M059J (cell line): ENCODE measurements at regions not wholly inside any gene's neighbourhood (a gene's known extent, or its start where the extent isn't known, plus 50 kb on each side); places are given as distances from the start of the nearest gene placed in this dataset.
"Not testable (repeated sequence)": the region's sequence is repeated elsewhere in the genome, so short reads cannot be mapped to it uniquely, and the experiment has no call there.

Experiments
- DNase-seq: peaks from one replicate; pipeline ENCODE4 v3.0.0-alpha.2; 2012; ENCODE audit warnings: low read depth

GRCh38 chr7:15820319-15820718, 133.8 kb upstream of the MEOX2 start:
- no peak for DNase-seq

- DNase-seq, result no peak
Measured at GRCh38 chr7:15816835-15817426, 130.4 kb upstream of the MEOX2 start.

DNA sequence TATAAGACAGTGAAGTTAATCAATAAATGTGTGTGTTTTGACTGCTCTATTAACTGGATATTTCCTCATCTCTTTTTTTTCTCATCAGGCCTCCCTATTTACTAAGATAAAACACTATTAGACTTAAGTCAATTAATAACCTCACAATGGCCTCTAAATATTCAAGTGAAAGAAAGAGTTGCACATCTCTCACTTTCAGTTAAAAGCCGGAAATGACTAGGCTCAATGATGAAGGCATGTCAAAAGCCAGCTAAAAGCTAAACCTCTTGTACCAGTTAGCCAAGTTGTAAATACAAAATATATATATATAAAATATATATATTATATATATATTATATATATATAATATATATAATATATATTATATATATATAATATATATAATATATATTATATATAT, 127.0 kb upstream of the MEOX2 start:
- DNase-seq, result no peak

DNA sequence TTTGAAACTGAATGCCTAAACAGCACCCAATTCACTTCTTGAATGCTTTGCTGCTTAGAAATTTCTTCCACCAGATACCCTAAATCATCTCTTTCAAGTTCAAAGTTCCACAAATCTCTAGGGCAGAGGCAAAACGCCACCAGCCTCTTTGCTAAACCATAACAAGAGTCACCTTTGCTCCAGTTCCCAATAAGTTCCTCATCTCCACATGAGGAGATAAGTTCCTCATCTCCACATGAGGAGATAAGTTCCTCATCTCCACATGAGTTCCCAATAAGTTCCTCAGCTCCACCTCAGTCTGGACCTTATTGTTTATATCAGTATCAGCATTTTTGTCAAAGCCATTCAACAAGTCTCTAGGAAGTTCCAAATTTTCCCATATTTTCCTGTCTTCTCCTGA, 123.9 kb upstream of the MEOX2 start:
- DNase-seq, result not testable (repeated sequence)

DNA sequence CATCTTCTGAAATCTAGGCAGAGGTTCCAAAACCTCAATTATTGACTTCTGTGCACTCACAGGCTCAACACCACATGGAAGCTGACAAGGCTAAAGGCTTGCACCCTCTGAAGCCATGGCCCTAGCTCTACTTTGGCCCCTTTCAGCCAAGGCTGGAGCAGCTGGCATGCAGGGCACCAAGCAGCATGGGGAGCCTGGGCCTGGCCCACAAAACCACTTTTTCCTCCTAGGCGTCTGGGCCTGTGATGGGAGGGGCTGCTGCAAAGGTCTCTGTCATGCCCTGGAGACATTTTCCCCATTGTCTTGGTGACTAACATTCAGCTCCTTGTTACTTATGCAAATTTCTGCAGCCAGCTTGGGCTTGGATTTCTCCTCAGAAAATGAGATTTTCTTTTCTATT, 123.5 kb upstream of the MEOX2 start:
- DNase-seq, result peak; percentile 19

GRCh38 chr7:15805891-15806290, 119.4 kb upstream of the MEOX2 start:
- DNase-seq, result no peak

GRCh38 chr7:15802425-15802824, 115.9 kb upstream of the MEOX2 start:
- no peak for DNase-seq

- DNase-seq, result peak; percentile 79
Measured at GRCh38 chr7:15801551-15801950, 115.1 kb upstream of the MEOX2 start.

DNA sequence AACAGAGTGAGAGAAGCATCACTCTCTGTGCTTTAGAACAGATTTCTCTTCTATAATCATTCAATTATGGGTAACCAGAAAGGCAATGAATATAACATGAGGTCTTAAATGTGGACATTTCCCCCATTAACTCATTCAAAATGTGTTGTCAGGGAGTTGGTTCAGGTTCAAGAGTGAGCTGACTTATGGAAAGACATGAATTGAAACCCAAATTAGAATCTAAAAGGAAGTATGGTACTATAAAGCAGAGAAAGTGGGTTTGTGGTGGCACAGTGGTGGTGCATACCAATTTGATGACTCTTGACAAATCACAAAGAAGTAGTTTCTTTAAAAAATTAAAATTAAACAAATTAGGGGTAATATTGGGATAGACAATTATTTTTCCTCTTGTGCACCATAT, 114.6 kb upstream of the MEOX2 start:
- DNase-seq, result peak; percentile 38

DNA sequence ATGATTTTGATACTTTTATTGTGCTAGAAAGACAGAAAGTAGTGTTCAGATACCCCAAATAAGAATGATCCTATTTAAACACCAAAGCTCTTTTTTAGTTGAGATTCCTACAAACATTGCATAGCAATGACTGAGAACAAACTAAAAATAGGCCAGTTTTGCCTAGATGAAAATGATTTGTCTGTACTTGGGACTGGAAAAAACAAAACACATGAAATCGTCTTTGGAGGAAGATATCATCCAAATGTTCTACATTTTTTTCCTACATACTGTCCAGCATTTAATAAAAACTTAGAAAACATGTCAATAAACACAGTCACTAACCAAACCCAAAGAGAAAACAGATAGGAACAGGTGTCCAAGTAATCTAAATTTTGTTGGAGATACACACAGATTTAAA, 111.6 kb upstream of the MEOX2 start:
- no peak for DNase-seq

DNA sequence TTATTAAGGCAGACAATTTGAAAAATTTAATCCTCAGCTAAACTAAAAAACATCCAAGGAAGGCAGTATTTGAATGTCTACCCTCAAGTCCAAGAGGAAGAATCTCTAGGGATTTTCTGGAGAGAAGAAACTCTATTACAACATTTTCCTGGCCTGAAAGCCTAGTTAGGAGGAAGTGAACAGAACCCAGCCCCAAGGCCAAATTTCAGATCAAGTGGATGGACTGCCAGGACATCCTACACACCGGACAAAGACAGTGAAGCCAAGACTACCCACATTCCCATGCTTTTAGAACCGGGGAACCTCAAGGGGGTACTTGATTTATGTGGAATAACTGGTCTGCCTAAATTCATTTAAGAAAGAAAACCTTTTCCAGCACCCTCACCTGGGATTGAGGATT, 108.9 kb upstream of the MEOX2 start:
- no peak for DNase-seq

GRCh38 chr7:15794801-15795200, 108.3 kb upstream of the MEOX2 start:
- no peak for DNase-seq

DNA sequence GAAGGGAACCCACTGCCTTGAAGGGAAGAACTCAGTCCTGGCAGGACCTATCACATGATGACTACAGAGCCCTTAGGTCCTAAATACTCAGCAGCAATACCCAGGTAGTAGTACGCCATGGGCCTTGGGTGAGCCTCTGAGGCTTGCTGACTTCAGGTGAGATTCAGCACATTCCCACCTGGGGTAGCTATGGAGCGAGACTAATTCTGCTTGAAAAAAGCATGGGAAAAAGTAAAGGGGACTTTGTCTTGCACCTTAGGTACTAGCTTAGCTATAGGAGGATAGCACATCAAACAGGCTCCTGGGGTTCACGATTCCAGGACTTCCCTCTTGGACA, 98.2 kb upstream of the MEOX2 start:
- no peak for DNase-seq

DNA sequence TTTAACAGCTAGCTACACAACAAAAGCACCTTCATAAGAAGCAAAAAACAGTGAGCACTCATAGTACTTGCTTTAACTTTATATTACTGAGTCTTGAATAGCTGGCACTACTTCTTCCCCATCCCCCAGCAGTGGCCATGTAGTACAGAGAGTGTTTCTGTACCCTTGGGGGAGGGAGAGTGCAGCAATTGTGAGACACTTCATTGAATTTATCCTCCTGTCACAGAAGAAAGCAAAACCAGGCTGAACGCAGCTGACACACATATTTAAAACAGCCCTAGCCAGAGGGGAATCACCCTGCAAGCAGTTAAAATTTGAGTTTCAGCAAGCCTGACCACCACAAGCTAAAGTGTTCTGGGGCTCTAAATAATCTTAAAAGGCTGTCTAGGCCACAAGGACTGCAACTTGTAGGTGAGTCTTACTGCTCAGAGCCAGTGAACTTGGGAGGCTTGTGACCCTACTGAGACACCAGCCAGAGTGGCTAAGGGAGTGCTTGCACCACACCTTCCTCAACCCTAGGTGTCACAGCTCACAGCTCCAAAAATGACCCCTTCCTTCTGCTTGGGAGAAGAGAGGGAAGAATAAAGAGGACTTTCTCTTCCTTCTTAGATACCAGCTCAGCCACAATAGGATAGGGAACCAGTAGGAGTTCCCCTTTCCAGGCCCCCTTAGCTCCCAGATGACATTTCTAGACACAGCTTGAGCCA, 97.7 kb upstream of the MEOX2 start:
- DNase-seq, result peak; percentile 10

DNA sequence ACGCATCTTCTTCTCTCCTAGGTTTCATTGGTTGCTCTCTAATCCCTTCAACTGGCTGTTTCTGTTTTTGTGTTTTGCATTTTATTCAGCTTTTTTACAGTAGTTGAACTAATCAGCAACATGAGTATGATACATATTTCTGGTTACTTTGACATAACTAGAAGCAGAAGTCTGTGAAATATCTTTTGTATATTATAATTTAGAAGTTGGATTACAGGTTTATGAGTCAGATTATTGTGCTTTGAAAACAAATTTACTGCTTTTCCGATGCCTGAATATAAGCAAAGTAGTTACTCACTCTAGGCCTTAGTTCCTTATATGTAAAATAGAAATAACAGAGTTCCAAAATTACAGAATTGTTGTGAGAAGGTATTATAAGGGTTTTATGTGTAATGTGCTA, 96.2 kb upstream of the MEOX2 start:
- DNase-seq, result no peak

DNA sequence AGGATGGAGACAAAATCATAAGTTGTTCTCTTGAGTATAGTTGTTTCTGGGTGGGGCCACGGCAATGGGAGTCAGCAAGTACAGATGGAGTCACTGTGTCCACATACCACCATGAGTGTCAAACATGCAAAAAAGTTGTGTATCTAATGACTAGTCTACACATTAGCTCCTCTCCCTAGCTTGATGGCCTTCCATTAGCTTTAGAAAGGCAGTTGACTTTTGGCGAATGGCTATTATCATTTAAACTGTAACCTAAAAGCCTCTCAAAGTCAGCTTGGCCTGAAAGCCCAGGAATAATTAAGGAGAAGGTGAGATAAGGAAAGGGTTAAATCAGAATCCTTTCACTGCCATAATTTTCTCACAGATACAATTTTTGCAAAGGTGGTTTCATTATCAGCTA, 95.5 kb upstream of the MEOX2 start:
- DNase-seq, result no peak

DNA sequence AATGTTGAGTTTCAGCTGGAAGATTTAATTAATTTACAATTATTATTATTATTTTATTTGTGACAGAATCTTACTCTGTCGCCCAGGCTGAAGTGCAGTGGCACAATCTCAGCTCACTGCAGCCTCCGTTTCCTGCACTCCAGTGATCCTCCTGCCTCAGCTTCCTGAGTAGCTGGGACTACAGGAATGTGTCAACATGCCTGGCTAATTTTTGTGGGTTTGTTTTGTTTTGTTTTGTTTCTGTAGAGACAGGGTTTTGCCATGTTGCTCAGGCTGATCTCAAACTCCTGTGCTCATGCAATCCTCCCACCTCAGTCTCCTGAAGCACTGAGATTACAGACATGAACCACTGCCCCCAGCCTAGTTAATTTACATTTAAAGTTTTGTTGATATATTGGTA, 93.8 kb upstream of the MEOX2 start:
- DNase-seq, result peak; percentile 85

DNA sequence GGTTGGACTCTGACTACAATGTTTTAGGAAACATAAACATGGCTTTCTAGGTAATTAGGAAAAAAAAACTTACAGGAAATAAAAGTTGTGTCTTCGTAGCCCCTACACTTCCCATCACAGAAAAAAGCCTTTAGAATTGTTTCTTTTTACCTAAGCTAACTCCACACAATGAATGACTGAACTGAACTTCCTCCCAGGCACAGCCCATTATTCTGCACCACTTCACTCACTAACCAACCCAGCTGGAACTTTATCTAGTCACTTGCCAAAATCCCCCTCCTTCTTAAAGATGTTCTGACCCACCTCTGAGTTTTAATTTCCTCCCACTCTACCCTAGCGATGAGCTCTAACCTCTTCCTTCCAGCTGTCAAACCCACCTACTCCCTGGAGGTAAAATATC, 91.7 kb upstream of the MEOX2 start:
- DNase-seq, result no peak

DNA sequence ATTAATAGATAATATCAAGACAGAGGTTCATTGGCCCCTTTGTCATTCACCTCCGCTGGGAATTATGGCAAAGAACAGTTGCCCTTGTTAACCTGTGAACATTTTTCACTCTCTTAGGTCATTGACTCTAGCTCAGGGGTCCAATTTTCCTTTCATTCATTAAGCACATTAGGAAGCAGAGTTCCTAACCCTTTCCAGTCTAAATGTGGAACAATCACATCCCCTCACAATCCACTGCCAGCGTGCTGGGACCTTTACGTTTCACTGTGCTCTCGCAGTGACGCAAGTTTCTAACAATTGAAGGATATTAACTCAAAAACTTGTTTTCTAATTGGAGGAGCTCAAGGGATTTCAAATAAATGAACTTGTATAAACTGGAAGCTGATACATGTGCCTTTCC, 79.3 kb upstream of the MEOX2 start:
- no peak for DNase-seq

DNA sequence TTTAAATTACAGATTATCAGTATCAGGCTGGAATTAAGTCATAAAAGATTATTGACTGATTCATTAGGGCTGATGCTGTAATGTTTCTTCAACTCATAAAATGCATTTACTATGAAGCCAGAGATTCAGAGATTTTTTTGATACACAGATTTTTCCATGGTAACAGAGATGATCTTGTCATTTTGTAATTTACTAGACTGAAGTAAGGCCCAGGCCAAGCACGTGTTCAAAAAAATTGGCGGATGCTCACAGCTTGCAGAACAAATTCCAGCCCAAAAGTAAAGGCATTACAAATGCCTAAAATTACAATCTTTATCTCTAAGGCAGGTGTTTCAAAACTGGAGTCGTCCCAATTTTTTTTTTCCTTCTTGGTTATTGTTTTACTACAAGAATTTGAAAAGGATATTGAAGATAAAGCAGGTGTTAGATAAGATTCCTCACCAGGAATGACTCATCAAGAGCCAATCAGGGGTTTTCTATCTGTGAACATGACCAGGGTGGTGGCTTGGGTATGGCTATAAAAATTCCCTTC, 78.4 kb upstream of the MEOX2 start:
- no peak for DNase-seq

DNA sequence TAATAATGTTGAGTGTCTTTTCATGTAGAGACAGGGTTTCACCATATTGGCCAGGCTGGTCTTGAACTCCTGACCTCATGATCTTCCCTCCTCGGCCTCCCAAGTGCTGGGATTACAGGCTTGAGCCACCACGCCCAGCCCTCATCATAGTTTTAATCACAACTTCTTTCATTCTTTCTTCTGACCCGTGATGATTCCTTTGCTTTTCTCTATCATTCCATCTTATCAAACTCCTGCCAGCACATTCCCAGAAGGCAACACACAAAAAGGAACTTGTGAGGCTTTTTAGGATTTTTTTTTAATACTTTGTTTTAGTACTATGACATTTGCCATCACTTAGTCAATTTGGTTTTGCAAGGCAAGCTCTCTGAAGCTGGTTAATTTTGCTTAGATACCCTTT, 77.5 kb upstream of the MEOX2 start:
- DNase-seq, result no peak

- DNase-seq, result peak; percentile 63
Measured at GRCh38 chr7:15757041-15758000, 70.8 kb upstream of the MEOX2 start.

DNA sequence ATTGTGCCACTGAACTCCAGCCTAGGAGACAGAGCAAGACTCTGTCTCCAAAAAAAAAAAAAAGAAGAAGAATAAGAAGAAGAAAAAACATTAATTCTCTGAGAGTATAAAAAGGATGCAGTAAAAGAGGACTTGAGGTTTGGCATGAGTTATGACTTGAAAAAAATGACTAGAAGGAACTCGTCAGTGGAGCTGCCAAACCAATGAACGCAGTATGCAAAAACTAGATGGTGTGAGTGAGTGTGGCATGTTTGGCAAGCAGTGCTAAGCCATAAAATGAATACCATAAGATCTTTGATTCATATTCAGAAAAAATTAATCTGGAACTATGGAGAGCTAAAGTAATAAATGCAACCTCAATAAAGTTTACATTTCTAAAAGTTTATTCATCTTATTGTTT, 68.6 kb upstream of the MEOX2 start:
- DNase-seq, result peak; percentile 46
